C4-2B (cell line): ENCODE measurements at regions not wholly inside any gene's neighbourhood (a gene's known extent, or its start where the extent isn't known, plus 50 kb on each side); places are given as distances from the start of the nearest gene placed in this dataset.

Experiments used
- H3K27ac ChIP-seq: fragments of 450-650 bp; 2 replicates; pipeline ENCODE4 v1.5.1; 2017
- ZFX ChIP-seq: fragments of 450-650 bp; IDR thresholded peaks from 2 replicates; pipeline ENCODE4 v1.6.1; 2017
- TF ChIP-seq, protein P1 (sequence below): fragments of 450-650 bp; conservative IDR thresholded peaks from 2 replicates; pipeline ENCODE4 v1.5.1; 2017; ENCODE audit warnings: mild to moderate bottlenecking

DNA sequence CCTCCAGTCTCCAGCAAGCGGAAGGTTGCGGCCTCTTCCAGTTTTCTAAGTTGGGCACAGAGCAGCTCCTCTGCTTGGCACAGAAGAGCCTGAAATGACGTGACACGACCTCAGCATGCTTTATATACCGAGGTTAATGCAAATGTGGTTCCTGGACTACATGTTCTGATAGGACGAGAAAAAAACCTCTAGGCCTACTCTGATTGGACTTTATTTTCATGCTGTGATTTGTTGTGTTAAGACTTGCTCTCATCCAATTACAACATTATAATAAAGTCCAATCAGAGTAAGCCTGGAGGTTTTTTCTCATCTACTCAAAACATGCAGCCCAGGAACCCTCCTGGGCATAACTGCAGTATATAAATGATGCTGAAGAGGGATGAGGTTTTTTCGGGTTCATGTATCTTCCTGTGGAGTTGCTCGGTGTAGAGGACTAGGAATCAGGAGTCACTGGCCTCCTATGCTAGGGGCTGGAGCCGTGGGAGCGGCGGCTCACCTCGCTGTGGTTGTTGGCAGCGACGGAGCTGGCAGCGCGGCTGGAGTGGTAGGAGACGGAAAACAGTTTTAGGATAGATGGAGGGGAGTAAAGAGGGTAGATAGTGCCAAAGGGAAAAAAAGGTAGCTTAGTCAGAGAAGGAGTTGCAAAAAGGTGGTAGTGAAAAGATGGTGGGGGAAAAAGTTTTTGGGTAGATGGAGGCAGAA is 878.0 kb downstream of the KCNJ18 start:
- TF ChIP-seq, protein P1, sequence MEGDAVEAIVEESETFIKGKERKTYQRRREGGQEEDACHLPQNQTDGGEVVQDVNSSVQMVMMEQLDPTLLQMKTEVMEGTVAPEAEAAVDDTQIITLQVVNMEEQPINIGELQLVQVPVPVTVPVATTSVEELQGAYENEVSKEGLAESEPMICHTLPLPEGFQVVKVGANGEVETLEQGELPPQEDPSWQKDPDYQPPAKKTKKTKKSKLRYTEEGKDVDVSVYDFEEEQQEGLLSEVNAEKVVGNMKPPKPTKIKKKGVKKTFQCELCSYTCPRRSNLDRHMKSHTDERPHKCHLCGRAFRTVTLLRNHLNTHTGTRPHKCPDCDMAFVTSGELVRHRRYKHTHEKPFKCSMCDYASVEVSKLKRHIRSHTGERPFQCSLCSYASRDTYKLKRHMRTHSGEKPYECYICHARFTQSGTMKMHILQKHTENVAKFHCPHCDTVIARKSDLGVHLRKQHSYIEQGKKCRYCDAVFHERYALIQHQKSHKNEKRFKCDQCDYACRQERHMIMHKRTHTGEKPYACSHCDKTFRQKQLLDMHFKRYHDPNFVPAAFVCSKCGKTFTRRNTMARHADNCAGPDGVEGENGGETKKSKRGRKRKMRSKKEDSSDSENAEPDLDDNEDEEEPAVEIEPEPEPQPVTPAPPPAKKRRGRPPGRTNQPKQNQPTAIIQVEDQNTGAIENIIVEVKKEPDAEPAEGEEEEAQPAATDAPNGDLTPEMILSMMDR, result no peak
- no peak for TF ChIP-seq ZFX
- no peak overlapping the region for H3K27ac ChIP-seq

DNA sequence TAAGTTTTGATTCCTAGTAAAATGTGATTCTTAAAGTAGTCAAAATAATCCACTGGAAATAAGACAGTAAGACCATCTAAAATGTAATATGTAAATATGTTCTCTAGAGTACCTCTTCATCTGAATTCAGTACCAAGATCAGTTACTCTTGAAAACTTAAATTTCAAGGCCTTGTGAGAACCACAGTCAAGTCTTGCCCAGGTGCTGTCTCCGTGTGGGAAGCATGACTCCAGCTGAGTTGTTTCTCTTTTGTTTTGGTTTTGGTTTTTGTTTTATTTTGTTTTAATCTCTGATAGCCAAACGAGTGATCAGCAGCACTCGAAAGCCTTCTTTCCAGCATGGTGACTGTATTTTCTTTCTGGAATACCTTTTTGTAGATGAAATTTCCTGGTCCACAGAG is 907.0 kb downstream of the KCNJ18 start:
- no peak overlapping the region for H3K27ac ChIP-seq
- TF ChIP-seq, protein P1, result no peak
- TF ChIP-seq ZFX, result no peak

DNA sequence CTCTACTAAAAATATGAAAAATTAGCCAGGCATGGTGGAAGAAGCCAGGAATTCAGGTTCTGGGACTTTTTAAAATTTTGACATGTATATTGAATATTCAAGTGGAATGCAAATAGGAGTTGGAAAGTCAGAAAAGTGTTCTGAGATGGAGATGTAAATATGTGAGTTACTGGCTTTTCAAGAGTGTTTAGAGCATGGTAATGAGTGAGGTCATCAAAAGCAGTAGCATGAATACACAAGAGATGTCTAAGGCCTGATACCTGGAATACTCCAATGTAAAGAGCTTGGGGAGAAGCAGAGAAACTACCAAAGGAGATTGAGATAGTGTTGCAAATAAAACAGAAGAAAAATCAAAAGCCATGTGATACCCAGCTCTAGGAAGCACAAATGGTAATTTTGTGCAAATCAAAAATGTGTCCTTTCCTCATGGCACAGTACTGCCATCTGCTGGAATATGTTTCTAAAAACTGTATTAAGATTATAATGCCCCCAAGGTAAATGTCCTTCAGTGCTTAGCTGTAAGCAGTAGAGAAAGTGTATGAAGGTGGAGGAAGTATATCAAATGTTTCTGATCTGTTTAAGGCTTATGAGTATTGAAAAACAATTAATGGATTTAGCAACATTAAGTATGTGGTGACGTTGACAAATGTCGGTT is 908.4 kb downstream of the KCNJ18 start:
- H3K27ac ChIP-seq, result no peak overlapping the region
- TF ChIP-seq, protein P1, result peak; percentile 79
- TF ChIP-seq ZFX, result no peak
